Dedifferentiated amniotic fluid mesenchymal stem cell (primary cell): ENCODE measurements at regions not wholly inside any gene's neighbourhood (a gene's known extent, or its start where the extent isn't known, plus 50 kb on each side); places are given as distances from the start of the nearest gene placed in this dataset.
"Not testable (repeated sequence)": the region's sequence is repeated elsewhere in the genome, so short reads cannot be mapped to it uniquely, and the experiment has no call there.

Experiments used
- DNase-seq: peaks from one replicate; pipeline ENCODE4 v3.0.0-alpha.2; 2016; ENCODE audit errors: extremely low spot score

DNA sequence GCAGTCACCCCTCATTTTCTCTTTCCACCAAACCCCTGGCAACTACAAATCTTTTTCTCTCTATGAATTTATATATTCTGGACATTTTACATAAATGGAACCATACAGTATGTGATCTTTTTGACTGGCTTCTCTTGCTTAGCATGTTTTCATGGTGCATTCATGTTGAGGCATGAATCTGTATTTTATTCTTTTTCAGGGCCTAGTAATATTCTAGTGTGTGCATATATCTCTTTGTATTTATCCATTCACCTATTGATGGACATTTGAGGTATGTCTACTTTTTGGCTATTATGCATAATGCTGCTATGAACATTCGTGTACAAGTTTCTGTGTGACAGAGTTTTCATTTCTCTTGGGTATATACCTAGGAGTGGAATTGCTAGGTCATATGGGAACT lies 78.2 kb downstream of the HACD1 start:
- no peak for DNase-seq

DNA sequence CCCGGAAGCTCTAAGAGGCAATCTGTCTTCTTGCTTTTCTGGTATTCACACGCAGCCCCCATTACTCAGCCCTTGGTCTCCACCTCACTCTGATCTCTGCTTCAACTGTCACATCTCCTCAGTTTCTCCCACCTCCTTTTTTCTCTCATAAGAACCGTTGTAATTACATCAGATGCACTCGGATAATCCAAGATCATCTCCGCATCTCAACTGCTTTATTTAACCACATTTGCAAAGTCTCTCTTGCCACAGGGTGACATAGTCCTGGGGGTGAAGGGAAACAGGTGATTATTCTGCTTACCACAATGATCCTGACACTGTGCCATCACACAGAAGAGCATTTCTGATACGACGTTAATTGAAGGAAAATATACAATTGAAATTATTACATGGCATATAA lies 79.9 kb downstream of the HACD1 start:
- no peak for DNase-seq

- DNase-seq, result no peak
Observed at GRCh38 chr10:17536221-17536620, 81.0 kb downstream of the HACD1 start.

- DNase-seq, result no peak
Observed at GRCh38 chr10:17533731-17534130, 79.3 kb upstream of the ST8SIA6 start.

DNA sequence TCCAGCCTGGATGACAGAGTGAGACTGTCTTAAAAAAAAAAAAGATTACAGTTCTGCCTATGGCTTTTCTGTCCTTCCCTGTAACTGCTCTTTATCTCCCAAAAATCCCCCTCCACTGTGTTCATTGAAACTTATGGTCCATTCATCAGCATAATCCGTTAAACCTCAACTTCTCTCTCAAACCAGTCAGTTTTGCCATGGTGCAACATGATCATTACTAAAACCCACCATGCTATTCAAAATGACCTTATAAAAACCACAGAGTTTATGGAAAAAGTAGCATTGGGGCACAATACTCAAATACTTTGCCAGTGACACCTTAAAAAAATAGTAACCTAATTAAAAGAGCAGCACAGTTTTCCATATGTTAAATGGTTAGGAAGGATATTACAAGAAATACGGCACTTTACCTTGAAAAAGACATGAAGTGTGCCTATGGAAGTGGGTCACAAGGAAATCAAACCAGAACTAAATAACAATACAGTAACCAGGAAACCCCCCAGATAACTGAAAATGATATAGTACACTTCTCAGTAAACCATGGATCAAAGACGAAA lies 74.0 kb upstream of the ST8SIA6 start:
- DNase-seq, result no peak

- peak; percentile 78 for DNase-seq
Observed at GRCh38 chr10:17527514-17528146, 73.2 kb upstream of the ST8SIA6 start.

DNA sequence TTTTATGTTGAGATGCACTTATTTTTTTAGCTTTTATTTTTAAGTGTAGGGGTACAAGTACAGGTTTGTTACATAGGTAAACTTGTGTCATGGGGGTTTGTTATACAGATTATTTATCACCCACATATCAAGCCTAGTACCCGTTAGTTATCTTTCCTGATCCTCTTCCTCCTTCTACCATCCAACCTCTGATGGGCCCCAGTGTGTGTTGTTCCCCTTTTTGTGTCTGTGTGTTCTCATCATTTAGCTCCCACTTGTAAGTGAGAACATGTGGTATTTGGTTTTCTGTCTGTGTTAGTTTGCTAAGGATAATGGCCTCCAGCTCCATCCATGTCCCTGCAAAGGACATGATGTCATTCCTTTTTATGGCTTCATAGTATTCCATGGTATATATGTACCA lies 72.2 kb upstream of the ST8SIA6 start:
- DNase-seq, result not testable (repeated sequence)

GRCh38 chr10:17523917-17524316 lies 69.5 kb upstream of the ST8SIA6 start:
- no peak for DNase-seq

- DNase-seq, result no peak
Observed at GRCh38 chr10:17523246-17523753, 68.9 kb upstream of the ST8SIA6 start.

DNA sequence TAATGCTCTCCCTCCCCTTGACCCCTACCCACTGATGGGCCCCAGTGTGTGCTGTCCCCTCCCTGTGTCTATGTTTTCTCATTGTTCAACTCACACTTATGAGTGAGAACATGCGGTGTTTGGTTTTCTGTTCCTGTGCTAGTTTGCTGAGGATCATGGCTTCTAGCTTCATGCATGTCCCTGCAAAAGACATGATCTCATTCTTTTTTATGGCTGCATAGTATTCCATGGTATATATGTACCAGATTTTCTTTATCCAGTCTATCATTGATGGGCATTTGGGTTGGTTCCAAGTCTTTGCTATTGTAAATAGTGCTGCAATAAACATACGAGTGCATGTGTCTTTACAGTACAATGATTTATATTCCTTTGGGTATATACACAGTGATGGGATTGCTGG lies 67.9 kb upstream of the ST8SIA6 start:
- DNase-seq, result not testable (repeated sequence)

GRCh38 chr10:17519457-17519856 lies 65.1 kb upstream of the ST8SIA6 start:
- no peak for DNase-seq

DNA sequence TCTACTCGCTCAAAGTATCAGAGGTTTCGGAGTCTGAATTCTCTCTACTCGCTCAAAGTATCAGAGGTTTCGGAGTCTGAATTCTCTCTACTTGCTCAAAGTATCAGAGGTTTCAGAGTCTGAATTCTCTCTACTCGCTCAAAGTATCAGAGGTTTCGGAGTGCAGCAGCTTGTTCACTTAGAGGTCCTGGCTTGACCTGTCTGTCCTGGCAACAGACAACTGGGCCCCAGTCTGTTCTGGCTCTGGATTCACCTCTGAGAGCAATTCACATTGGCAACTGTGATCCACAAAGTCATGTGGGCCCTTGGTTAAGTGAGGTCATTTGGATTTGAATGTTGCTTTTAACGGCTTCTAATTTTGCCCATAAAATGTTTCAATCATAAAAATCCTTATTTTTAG lies 63.9 kb upstream of the ST8SIA6 start:
- no peak for DNase-seq

GRCh38 chr10:17516376-17516775 lies 62.0 kb upstream of the ST8SIA6 start:
- DNase-seq, result no peak

DNA sequence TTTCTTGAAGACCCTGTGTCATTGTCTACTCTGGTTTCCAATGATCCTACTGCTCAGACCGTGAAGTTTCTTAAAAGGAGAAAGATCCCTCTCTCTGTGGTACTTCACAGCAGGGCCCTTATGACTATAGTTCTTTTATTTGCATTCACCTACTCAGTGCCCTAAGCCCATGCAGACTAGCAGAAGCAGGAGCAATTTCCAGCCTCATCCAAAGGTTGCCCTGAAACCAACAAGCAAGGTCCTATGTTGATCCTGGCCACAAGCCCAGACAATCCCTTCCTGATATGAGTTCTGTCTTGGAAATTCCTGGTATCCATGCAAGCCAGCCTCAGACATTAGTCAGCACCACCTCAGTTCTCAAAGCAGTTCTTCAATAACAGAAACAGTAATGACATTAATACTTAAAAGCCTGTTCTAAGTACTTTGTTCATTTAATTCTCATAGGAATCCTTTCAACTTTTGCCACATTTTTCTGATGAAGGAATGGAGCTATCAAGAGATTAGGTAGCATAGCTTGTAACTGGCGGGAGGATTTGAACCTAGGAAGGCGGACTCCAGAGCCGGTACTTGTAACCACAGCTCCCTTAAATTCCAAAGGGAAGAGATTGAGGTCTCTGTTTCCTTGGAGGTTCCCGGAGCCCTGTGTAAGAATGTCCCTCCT lies 58.1 kb upstream of the ST8SIA6 start:
- peak; percentile 90 for DNase-seq

DNA sequence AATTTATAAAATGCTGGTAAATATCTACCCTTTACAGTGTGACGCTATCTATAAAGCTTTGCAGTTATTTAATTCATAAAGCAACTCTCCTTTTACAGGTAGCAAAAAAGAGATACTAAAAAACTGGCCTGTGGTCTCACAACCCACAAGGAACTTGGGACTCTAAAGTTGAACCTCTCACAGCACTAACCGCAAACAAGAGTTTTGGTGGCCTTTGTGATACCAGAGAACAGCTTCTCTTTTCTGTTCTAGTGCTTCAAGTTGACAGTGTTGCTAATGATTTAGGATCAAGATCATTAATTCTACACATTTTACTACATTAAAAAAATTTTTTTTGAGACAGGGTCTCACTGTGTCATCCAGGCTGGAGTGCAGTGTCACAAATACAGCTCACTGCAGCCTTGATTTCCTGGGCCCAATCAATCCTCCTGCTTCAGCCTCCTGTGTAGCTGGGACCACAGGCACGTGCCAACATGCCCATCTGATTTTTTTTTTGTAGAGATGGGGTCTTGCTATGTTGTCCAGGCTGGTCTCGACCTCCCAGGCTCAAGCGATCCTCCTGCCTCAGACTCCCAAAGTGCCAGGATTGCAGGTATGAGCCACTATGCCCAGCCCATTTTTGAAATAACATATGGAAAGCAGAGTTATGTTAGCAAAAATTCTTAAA lies 56.0 kb upstream of the ST8SIA6 start:
- DNase-seq, result no peak

- DNase-seq, result no peak
Observed at GRCh38 chr10:17507538-17507937, 53.1 kb upstream of the ST8SIA6 start.

DNA sequence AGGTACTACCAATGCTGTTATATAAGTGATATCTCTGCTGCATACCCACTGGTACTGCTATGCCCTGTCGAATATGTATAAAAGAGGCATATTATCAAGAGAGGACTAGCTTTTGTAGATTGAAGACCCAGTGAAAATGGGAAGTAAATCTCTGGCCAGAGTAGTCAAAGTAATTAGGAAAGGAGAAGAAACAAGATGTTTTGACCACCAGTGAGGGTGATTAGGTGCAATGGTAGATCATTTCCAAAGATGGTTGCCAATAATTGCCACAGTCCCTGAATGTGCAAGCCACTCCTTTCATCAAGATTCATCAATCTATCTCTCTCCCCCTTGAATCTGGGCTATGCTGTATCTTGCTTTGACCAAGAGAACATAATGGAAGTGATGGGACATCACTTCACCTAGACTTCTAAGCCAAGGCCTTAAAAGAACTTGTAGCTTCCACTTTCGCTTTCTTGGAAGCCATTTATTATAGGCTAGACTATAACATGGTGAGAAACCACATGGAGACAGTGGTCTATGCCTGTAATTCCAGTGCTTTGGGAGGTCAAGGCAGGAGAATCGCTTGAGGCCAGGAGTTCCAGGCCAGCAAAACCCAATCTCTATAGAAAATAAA lies 52.6 kb upstream of the ST8SIA6 start:
- DNase-seq, result no peak

- DNase-seq, result no peak
Observed at GRCh38 chr10:17506390-17506789, 52.0 kb upstream of the ST8SIA6 start.

DNA sequence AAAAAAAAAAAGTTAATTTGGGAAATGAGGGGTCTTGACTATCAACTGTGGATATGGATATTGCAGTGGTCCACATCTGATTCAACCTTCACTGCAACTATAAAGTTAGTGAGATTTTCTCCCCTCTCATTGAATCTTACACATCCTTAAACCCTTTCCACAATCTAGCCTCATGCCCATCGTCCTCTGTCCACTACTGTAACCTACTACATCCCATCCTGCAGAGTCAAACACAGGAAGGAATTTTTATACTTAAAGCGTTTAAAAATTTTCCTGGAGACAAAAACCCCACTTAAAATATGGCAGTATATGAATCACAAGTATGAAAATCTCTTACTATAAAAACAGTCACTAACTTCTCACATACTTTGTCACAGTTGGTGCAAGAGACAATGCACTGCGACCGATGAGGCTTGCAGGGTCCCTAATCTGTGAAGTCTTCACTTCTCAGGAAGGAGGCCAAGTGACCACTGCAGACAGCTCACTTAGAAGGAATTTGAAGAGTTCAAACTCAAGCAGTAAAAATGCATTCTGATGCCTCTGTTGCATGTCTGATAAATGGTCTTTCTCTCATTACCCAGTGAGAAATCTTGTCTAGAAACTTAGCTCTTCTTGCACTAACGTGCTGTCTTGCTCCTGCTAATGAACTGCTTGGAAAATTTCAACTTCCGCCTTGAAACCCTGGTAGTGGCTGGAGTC lies 50.3 kb upstream of the ST8SIA6 start:
- peak; percentile 37 for DNase-seq
